MM.1S (cell line): ENCODE measurements at regions not wholly inside any gene's neighbourhood (a gene's known extent, or its start where the extent isn't known, plus 50 kb on each side); places are given as distances from the start of the nearest gene placed in this dataset.

Source experiments
- DNase-seq: peaks from one replicate; pipeline ENCODE4 v3.0.0-alpha.2; 2015
- H2AFZ ChIP-seq: fragments of 300-600 bp; sonication (generic); 2 replicates; pipeline ENCODE4 v1.6.0; 2016; ENCODE audit warnings: antibody characterized with exemption, low read length
- H3F3A ChIP-seq: fragments of 300-600 bp; sonication (generic); 2 replicates; pipeline ENCODE4 v1.6.1; 2016; ENCODE audit warnings: mild to moderate bottlenecking, antibody characterized with exemption, low read length, moderate library complexity, mixed read lengths; ENCODE audit not compliant: insufficient read depth
- H3K27ac ChIP-seq: fragments of 300-600 bp; sonication (generic); 2 replicates; pipeline ENCODE4 v1.5.1; 2016; ENCODE audit warnings: mild to moderate bottlenecking, low read length
- H3K27me3 ChIP-seq: fragments of 300-600 bp; sonication (generic); replicated peaks from 2 replicates; pipeline ENCODE4 v1.6.0; 2016; ENCODE audit warnings: low read length; ENCODE audit not compliant: insufficient read depth
- H3K36me3 ChIP-seq: fragments of 300-600 bp; sonication (generic); replicated peaks from 2 replicates; pipeline ENCODE4 v1.6.1; 2016; ENCODE audit warnings: mild to moderate bottlenecking, low read length, mixed read lengths; ENCODE audit not compliant: insufficient read depth
- H3K4me1 ChIP-seq: fragments of 300-600 bp; sonication (generic); 2 replicates; pipeline ENCODE4 v1.6.1; 2016; ENCODE audit warnings: low read length, mixed read lengths
- H3K4me2 ChIP-seq: fragments of 300-600 bp; sonication (generic); 2 replicates; pipeline ENCODE4 v1.6.0; 2016; ENCODE audit warnings: low read depth, low read length
- H3K4me3 ChIP-seq: fragments of 300-600 bp; sonication (generic); 2 replicates; pipeline ENCODE4 v1.5.1; 2016; ENCODE audit warnings: low read length, mixed read lengths
- H3K79me2 ChIP-seq: fragments of 300-600 bp; sonication (generic); 2 replicates; pipeline ENCODE4 v1.6.1; 2016; ENCODE audit warnings: mixed run types, low read length, mixed read lengths
- H3K9ac ChIP-seq: fragments of 300-600 bp; sonication (generic); 2 replicates; pipeline ENCODE4 v1.6.1; 2016; ENCODE audit warnings: low read length, mixed read lengths
- H3K9me2 ChIP-seq: fragments of 300-600 bp; sonication (generic); replicated peaks from 2 replicates; pipeline ENCODE4 v1.6.1; 2016; ENCODE audit warnings: mild to moderate bottlenecking, low read length, mixed read lengths; ENCODE audit not compliant: insufficient read depth
- H3K9me3 ChIP-seq: fragments of 300-600 bp; sonication (generic); replicated peaks from 2 replicates; pipeline ENCODE4 v1.6.1; 2016; ENCODE audit warnings: mild to moderate bottlenecking, low read length, mixed read lengths; ENCODE audit not compliant: insufficient read depth
- H4K20me1 ChIP-seq: fragments of 300-600 bp; sonication (generic); 2 replicates; pipeline ENCODE4 v1.6.1; 2016; ENCODE audit warnings: mild to moderate bottlenecking, low read length, moderate library complexity, mixed read lengths; ENCODE audit not compliant: insufficient read depth
- EZH2 ChIP-seq: fragments of 300-600 bp; sonication (generic); optimal IDR thresholded peaks from 2 replicates; pipeline ENCODE3; 2017; ENCODE audit warnings: low read depth, mild to moderate bottlenecking, antibody characterized with exemption, low read length, mixed read lengths
- EZH2phosphoT487 ChIP-seq: fragments of 300-600 bp; sonication (generic); IDR thresholded peaks from 2 replicates; pipeline ENCODE4 v1.6.1; 2018; ENCODE audit warnings: antibody characterized with exemption, low read length
- TF ChIP-seq, protein P1 (sequence below): fragments of 300-600 bp; sonication (generic); IDR thresholded peaks from 2 replicates; pipeline ENCODE4 v1.5.1; 2016; ENCODE audit warnings: antibody characterized with exemption, low read length, mixed read lengths

DNA sequence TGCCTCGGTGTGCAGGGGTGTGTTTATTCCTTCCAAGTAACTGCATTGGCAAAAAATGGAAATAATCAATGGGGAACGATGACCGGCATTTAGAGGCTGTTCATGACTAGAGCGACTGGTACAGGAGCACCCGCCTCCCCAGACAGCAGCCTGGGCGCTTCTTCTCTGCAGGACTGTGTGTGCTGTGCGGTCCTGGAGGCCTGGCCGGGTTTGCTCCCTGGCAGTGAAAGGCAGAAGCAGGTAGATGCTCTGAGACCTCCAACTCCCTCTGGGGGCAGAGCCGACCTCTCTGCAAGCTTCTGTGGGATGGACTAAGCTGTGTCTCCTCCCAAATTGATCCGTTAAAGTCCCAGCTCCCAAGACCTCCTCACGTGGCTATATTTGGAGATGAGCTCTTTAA is 59.2 kb upstream of the ACTRT2 start:
- TF ChIP-seq EZH2phosphoT487 (no peak), EZH2 (no peak)
- TF ChIP-seq, protein P1, sequence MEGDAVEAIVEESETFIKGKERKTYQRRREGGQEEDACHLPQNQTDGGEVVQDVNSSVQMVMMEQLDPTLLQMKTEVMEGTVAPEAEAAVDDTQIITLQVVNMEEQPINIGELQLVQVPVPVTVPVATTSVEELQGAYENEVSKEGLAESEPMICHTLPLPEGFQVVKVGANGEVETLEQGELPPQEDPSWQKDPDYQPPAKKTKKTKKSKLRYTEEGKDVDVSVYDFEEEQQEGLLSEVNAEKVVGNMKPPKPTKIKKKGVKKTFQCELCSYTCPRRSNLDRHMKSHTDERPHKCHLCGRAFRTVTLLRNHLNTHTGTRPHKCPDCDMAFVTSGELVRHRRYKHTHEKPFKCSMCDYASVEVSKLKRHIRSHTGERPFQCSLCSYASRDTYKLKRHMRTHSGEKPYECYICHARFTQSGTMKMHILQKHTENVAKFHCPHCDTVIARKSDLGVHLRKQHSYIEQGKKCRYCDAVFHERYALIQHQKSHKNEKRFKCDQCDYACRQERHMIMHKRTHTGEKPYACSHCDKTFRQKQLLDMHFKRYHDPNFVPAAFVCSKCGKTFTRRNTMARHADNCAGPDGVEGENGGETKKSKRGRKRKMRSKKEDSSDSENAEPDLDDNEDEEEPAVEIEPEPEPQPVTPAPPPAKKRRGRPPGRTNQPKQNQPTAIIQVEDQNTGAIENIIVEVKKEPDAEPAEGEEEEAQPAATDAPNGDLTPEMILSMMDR: no peak
- no peaks in the 10 kb centered on the region for H3K36me3 ChIP-seq
- no peaks in the 10 kb centered on the region for H3F3A ChIP-seq
- no peak overlapping the region for H3K4me2 ChIP-seq
- H3K9me3 ChIP-seq: no peaks in the 10 kb centered on the region
- H3K9ac ChIP-seq: no peak overlapping the region
- no peak for DNase-seq
- no peaks in the 10 kb centered on the region for H3K9me2 ChIP-seq
- H3K27me3 ChIP-seq: peaks cover 77% of the 10 kb centered on the region
- no peaks in the 10 kb centered on the region for H3K4me1 ChIP-seq
- no peak overlapping the region for H3K4me3 ChIP-seq
- H3K27ac ChIP-seq: no peak overlapping the region
- H2AFZ ChIP-seq: no peak overlapping the region
- H4K20me1 ChIP-seq: no peaks in the 10 kb centered on the region
- no peaks in the 10 kb centered on the region for H3K79me2 ChIP-seq

DNA sequence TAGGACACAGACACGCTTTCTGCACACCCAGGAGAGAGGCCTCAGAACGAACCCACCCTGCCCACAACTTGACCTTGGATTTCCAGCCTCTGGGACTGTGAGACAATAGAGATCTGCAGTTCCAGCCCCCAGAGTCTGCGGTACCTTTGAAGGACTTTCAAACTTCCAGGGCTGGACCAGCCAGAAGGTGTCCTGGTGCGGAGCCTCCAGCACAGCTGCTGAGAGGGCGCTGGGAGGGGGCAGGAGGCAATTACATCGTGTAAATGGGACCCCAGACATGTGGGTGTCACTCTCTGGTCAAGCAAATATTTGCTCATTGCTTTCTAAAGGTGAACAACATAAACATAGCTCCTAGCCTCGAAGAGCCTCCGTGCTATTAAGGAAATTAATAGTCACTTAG is 58.7 kb upstream of the ACTRT2 start:
- Histone ChIP-seq H3F3A (no peaks in the 10 kb centered on the region), H3K4me3 (no peak overlapping the region), H2AFZ (no peak overlapping the region), H3K27ac (no peak overlapping the region), H3K4me1 (no peaks in the 10 kb centered on the region), H3K79me2 (no peaks in the 10 kb centered on the region), H3K4me2 (no peak overlapping the region), H4K20me1 (no peaks in the 10 kb centered on the region), H3K9me3 (no peaks in the 10 kb centered on the region), H3K9me2 (no peaks in the 10 kb centered on the region), H3K27me3 (peaks cover 76% of the 10 kb centered on the region), H3K36me3 (no peaks in the 10 kb centered on the region), H3K9ac (no peak overlapping the region)
- DNase-seq: no peak
- no peak for TF ChIP-seq EZH2phosphoT487
- TF ChIP-seq, protein P1: no peak

DNA sequence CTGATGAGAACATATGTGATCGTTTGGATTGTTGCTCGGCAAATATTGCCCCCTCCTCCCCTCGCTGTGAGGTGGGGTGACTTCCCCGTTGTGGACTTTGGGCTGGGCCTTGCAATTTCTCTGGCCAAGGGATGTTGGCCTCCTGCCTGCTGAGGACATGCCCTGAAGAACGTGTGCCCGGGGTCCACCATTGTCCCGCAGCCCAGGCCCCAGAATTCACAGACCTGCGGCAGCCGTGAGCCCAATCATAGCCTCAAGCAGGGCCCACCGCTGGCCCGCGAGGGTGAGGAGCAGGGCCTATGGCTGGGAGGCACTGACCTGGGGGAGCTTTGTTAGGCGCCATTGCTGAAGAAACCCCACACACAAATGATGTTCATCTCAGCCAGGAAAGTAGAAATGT is 58.3 kb upstream of the ACTRT2 start:
- H3K9ac ChIP-seq: no peak overlapping the region
- no peak overlapping the region for H3K4me3 ChIP-seq
- no peaks in the 10 kb centered on the region for H3K4me1 ChIP-seq
- no peak overlapping the region for H2AFZ ChIP-seq
- no peaks in the 10 kb centered on the region for H3K9me3 ChIP-seq
- H3K27me3 ChIP-seq: peaks cover 78% of the 10 kb centered on the region
- no peaks in the 10 kb centered on the region for H4K20me1 ChIP-seq
- H3K79me2 ChIP-seq: no peaks in the 10 kb centered on the region
- H3K4me2 ChIP-seq: no peak overlapping the region
- no peaks in the 10 kb centered on the region for H3F3A ChIP-seq
- TF ChIP-seq EZH2phosphoT487 (no peak), EZH2 (no peak)
- TF ChIP-seq, protein P1: no peak
- no peaks in the 10 kb centered on the region for H3K36me3 ChIP-seq
- no peak for DNase-seq
- H3K27ac ChIP-seq: no peak overlapping the region
- H3K9me2 ChIP-seq: no peaks in the 10 kb centered on the region

DNA sequence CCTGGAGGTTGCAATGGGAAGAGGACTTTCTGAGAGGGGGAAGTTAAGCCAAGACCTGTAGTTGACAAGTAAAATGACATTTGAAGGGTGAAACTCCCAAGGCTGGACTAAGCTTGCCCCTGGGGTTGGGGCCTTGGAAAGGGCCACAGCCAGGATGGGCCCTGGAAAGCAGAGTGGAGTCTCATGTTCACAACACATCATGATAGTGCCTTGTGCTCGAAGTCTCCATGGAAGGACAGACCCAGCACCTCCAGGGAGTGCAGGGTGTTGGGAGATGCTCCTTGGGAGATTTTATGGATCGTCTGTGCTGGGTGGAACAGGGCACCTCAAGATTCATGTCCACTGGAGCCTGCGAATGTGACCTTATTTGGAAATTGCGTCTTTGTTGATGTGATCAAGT is 55.6 kb upstream of the ACTRT2 start:
- Histone ChIP-seq H3K9me2 (no peaks in the 10 kb centered on the region), H3F3A (no peaks in the 10 kb centered on the region), H2AFZ (no peak overlapping the region), H3K4me2 (no peak overlapping the region), H4K20me1 (no peaks in the 10 kb centered on the region), H3K4me1 (no peaks in the 10 kb centered on the region), H3K79me2 (no peaks in the 10 kb centered on the region), H3K9me3 (no peaks in the 10 kb centered on the region), H3K27ac (no peak overlapping the region), H3K36me3 (no peaks in the 10 kb centered on the region), H3K4me3 (no peak overlapping the region), H3K9ac (no peak overlapping the region), H3K27me3 (peaks cover 85% of the 10 kb centered on the region)
- TF ChIP-seq EZH2: no peak
- TF ChIP-seq, protein P1: no peak
- TF ChIP-seq EZH2phosphoT487: no peak
- DNase-seq: no peak
